GM23338 (cell line): ENCODE measurements at regions not wholly inside any gene's neighbourhood (a gene's known extent, or its start where the extent isn't known, plus 50 kb on each side); places are given as distances from the start of the nearest gene placed in this dataset.

ENCODE experiments used
- ATAC-seq: fragments of 200-7000 bp; cut with Tn5 transposase; 3 replicates; pipeline ENCODE4 v1.9.1; 2020
- DNase-seq: peaks from one replicate; pipeline ENCODE4 v3.0.0-alpha.2; 2015; ENCODE audit warnings: low spot score
- H2AFZ ChIP-seq: fragments of 200-600 bp; sonication (generic); 2 replicates; pipeline ENCODE4 v1.8.0; 2016; ENCODE audit warnings: antibody characterized with exemption, mild to moderate bottlenecking, moderate library complexity
- H3F3A ChIP-seq: fragments of 200-600 bp; sonication (generic); replicated peaks from 2 replicates; pipeline ENCODE4 v1.8.0; 2017; ENCODE audit warnings: antibody characterized with exemption, mixed run types, low read depth
- H3K27ac ChIP-seq: fragments of 200-600 bp; sonication (generic); 2 replicates; pipeline ENCODE4 v1.6.1; 2016; ENCODE audit warnings: low read depth
- H3K27me3 ChIP-seq: fragments of 200-600 bp; sonication (generic); 2 replicates; pipeline ENCODE4 v1.8.0; 2016; ENCODE audit warnings: mild to moderate bottlenecking, mixed run types, moderate library complexity; ENCODE audit not compliant: insufficient read depth
- H3K36me3 ChIP-seq: fragments of 200-600 bp; sonication (generic); 2 replicates; pipeline ENCODE4 v1.8.0; 2016; ENCODE audit warnings: mild to moderate bottlenecking; ENCODE audit not compliant: insufficient read depth
- H3K4me1 ChIP-seq: fragments of 200-600 bp; sonication (generic); 2 replicates; pipeline ENCODE4 v1.8.0; 2016; ENCODE audit warnings: mild to moderate bottlenecking, moderate library complexity; ENCODE audit not compliant: insufficient read depth
- H3K4me2 ChIP-seq: fragments of 200-600 bp; sonication (generic); 2 replicates; pipeline ENCODE4 v1.7.1; 2017; ENCODE audit warnings: mixed run types
- H3K4me3 ChIP-seq: fragments of 200-600 bp; sonication (generic); 2 replicates; pipeline ENCODE4 v1.6.1; 2016; ENCODE audit warnings: mixed run types
- H3K79me2 ChIP-seq: fragments of 200-600 bp; sonication (generic); replicated peaks from 2 replicates; pipeline ENCODE4 v1.8.0; 2017; ENCODE audit warnings: mild to moderate bottlenecking; ENCODE audit not compliant: insufficient read depth
- H3K9me2 ChIP-seq: fragments of 200-600 bp; sonication (generic); 2 replicates; pipeline ENCODE4 v1.8.0; 2017; ENCODE audit not compliant: insufficient read depth
- H4K20me1 ChIP-seq: fragments of 200-600 bp; sonication (generic); replicated peaks from 2 replicates; pipeline ENCODE4 v1.8.0; 2017; ENCODE audit warnings: mild to moderate bottlenecking; ENCODE audit not compliant: insufficient read depth
- H3K27ac Mint-ChIP-seq: 2 replicates; pipeline ENCODE4 v1.8.0; 2020; ENCODE audit warnings: inconsistent platforms, mild to moderate bottlenecking, moderate library complexity, mixed read lengths
- H3K27me3 Mint-ChIP-seq: 3 replicates; pipeline ENCODE4 v1.8.0; 2022; ENCODE audit warnings: low read depth, mild to moderate bottlenecking, moderate library complexity, mixed read lengths, inconsistent platforms; ENCODE audit not compliant: insufficient read depth, poor library complexity
- H3K36me3 Mint-ChIP-seq: 3 replicates; pipeline ENCODE4 v1.8.0; 2021; ENCODE audit warnings: low read depth, mild to moderate bottlenecking, inconsistent platforms, moderate library complexity, mixed read lengths
- H3K4me1 Mint-ChIP-seq: 3 replicates; pipeline ENCODE4 v1.8.0; 2020; ENCODE audit warnings: mild to moderate bottlenecking, inconsistent platforms, mixed read lengths
- H3K4me3 Mint-ChIP-seq: 3 replicates; pipeline ENCODE4 v1.8.0; 2021; ENCODE audit warnings: moderate library complexity, mild to moderate bottlenecking, inconsistent platforms, mixed read lengths
- H3K9me3 Mint-ChIP-seq: 3 replicates; pipeline ENCODE4 v1.8.0; 2020; ENCODE audit warnings: moderate library complexity, mild to moderate bottlenecking, inconsistent platforms, mixed read lengths
- CREB1 ChIP-seq: fragments of 250-450 bp; sonication (Bioruptor Pico); IDR thresholded peaks from 2 replicates; pipeline ENCODE4 v1.5.0; 2020; ENCODE audit warnings: low read depth, mild to moderate bottlenecking, moderate library complexity
- CTCF ChIP-seq, 2 experiments: fragments of 200-600 bp in 1 of 2; sonication (generic) in 1 of 2; conservative IDR thresholded peaks; 2 replicates each; pipeline versions ENCODE4 v1.5.1 to v1.6.1; 2016 to 2017; ENCODE audit warnings: antibody characterized with exemption in 2 of 2, low read depth in 2 of 2, mild to moderate bottlenecking in 2 of 2, moderate library complexity in 1 of 2
- EZH2 ChIP-seq: fragments of 200-600 bp; sonication (generic); IDR thresholded peaks from one replicate; pipeline ENCODE4 v1.8.0; 2017; ENCODE audit warnings: antibody characterized with exemption, mild to moderate bottlenecking, low read depth; ENCODE audit not compliant: unreplicated experiment
- EZH2phosphoT487 ChIP-seq: fragments of 200-600 bp; sonication (generic); IDR thresholded peaks from one replicate; pipeline ENCODE4 v1.8.1; 2018; ENCODE audit warnings: antibody characterized with exemption; ENCODE audit not compliant: unreplicated experiment
- JUNB ChIP-seq: IDR thresholded peaks from one replicate; pipeline ENCODE4 v1.6.1; 2016; ENCODE audit warnings: antibody characterized with exemption; ENCODE audit not compliant: unreplicated experiment
- POLR2AphosphoS5 ChIP-seq: IDR thresholded peaks from 2 replicates; pipeline ENCODE4 v1.6.1; 2016; ENCODE audit warnings: antibody characterized with exemption, low read depth
- REST ChIP-seq: IDR thresholded peaks from one replicate; pipeline ENCODE4 v1.6.1; 2018; ENCODE audit warnings: antibody characterized with exemption; ENCODE audit not compliant: unreplicated experiment
- ZNF462 ChIP-seq: fragments of 250-450 bp; sonication (Bioruptor Pico); IDR thresholded peaks from 2 replicates; pipeline ENCODE4 v1.5.0; 2020; ENCODE audit warnings: mild to moderate bottlenecking, moderate library complexity

- TF ChIP-seq ZNF462 (CRISPR knock-in tag) (no peak), CTCF (conservative IDR thresholded peaks at IDR 0.05; ENCODE audit: low read depth in 2 of 2) (no peak), EZH2phosphoT487 (no peak), JUNB (no peak), POLR2AphosphoS5 (no peak)
These were observed 201.9 kb downstream of the TOMM20 start (continued) for GRCh38 chr1:234926559-234927311.

- Histone ChIP-seq H3K4me2 (no peak overlapping the region), H3K4me1 (peaks cover 4% of the 10 kb centered on the region; the same call in 1 of the 2 replicates), H3K9me2 (no peaks in the 10 kb centered on the region), H3K4me3 (no peak overlapping the region), H3K27ac (no peak overlapping the region), H4K20me1 (no peaks in the 10 kb centered on the region), H3F3A (no peaks in the 10 kb centered on the region), H3K36me3 (no peaks in the 10 kb centered on the region), H2AFZ (peak overlapping the region; percentile 79; the same call in 1 of the 2 replicates), H3K79me2 (no peaks in the 10 kb centered on the region), H3K27me3 (no peaks in the 10 kb centered on the region)
- ATAC-seq: peak; percentile 60
- DNase-seq: no peak
- Mint-ChIP-seq H3K4me3 (no peak overlapping the region), H3K4me1 (peaks cover 29% of the 10 kb centered on the region), H3K9me3 (no peaks in the 10 kb centered on the region), H3K36me3 (no peaks in the 10 kb centered on the region), H3K27me3 (peaks cover 15% of the 10 kb centered on the region), H3K27ac (peak overlapping the region; percentile 51; the same call in 1 of the 2 replicates)
- no peak for TF ChIP-seq REST
- no peak for TF ChIP-seq CREB1 (CRISPR knock-in tag)
- no peak for TF ChIP-seq EZH2
- TF ChIP-seq POLR2AphosphoS5: no peak
- TF ChIP-seq JUNB: no peak
These were observed 202.4 kb downstream of the TOMM20 start for GRCh38 chr1:234926264-234926558.
